Stimulated activated CD4-positive, alpha-beta T cell treated with anti-CD3 and anti-CD28 coated beads, Interleukin-12 subunit alpha, Interleukin-12 subunit beta, amount 100 ng/mL, for 24 hours (primary cell): ENCODE measurements at regions not wholly inside any gene's neighbourhood (a gene's known extent, or its start where the extent isn't known, plus 50 kb on each side); places are given as distances from the start of the nearest gene placed in this dataset.
"Not testable (repeated sequence)": the region's sequence is repeated elsewhere in the genome, so short reads cannot be mapped to it uniquely, and the experiment has no call there.

Source experiments
- DNase-seq, 2 experiments: peaks; one replicate each; pipeline ENCODE4 v3.0.0-alpha.2; 2020; ENCODE audit warnings: low read depth in 2 of 2

DNA sequence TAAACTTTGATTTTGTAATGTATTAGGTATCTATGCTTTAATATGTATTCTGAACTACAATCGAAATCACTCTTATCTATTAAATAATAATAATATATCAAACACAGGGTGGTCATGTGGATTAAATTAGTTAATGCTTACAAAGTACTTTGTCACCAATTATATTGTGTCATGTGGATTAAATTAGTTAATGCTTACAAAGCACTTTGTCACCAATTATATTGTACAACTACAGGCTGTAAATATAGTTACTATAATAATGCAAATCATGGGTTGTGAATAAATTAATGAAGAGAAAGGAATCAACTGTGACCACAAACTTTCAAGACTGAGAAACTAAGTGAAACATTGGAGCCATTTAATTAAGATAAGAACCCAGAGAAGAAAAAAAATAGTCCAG, 1929.1 kb upstream of the PCDH20 start:
- no peak for DNase-seq

- no peak for DNase-seq
Observed at GRCh38 chr13:63337921-63338320, 1922.3 kb upstream of the PCDH20 start.

DNA sequence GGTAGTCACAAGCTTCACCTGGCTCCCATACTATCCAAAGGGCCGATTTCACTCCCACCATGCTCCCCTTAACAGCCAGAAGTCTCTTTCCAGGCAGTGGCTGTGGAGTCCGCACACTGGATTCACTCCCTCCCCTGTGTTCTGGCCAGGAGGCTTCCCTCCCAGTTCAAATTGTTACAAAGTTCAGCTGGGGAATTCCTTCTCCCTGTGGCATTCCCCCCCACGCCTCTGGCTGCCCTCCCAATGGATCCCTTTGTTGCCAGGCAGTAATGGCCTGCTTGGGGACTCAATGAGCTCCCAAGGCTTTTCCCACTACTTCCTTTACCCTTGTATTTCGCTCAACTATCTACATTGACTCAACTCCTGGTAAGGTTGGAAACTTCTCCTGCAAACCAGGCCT, 1921.4 kb upstream of the PCDH20 start:
- no peak for DNase-seq

- no peak for DNase-seq
Observed at GRCh38 chr13:63336549-63336948, 1920.9 kb upstream of the PCDH20 start.

DNA sequence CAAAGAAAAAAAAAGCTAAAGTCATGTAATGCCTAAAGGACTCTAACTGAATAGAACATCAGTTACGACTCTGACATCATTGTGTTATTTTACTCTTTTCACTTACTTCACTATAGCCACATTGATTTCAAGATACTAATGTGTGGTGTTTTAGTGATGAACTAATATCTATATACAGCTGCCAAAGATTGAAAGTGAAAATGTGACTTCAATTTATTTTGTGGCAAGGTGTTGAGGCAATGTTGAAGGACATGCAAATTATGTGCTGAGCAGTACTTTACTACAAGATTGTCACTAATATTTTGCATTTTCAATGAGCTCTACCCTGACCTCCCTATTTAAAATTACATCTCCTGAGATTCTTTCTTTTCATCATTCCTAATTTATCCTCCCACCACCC, 1911.9 kb upstream of the PCDH20 start:
- DNase-seq, result no peak

DNA sequence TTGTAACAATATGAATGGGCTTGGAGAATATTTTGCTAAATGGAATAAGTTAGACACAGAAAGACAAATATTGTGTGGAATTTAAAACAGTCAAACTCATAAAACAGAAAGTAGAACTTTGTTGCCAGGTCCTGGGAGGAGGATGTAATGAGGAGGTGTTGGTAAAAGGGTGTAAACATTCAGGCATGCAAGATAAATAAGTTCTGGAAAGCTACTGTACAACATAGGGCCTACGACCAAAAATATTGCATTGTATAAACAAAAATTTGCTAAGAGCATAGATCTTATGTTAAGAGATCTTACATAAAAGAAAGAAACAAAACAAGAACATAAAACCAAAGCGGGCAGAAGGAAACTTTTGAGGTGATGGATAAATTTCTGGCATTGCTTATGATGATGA, 1907.8 kb upstream of the PCDH20 start:
- DNase-seq, result no peak

GRCh38 chr13:63311587-63311986, 1895.9 kb upstream of the PCDH20 start:
- DNase-seq, result no peak

DNA sequence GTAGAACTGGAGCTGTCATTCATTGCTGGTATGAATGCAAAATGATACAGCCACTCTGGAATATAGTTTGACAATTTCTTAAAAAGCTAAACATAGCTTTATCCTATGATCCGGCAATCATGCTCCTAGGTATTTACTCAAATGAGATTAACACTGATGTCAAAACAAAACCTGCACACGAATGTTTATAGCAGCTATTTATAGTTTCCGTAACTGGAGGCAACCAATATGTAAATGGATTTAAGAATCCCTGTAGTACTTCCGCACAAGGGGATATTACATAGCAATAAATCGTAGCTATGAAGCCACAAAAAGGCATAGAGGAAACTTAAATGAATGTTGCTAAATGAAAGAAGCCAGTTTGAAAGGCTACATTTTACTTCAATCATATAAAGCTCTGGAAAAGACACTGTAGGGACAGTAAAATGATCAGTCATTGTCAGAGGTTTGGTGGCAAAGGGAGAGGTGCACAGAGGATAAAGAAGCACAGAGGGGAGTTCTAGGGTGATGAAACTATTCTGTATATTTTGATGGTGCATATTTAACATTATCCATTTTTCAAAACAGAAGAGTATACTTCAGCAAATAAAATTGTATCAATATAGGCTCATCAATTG, 1893.0 kb upstream of the PCDH20 start:
- no peak for DNase-seq

- DNase-seq, result no peak
Observed at GRCh38 chr13:63307228-63307627, 1891.6 kb upstream of the PCDH20 start.

DNA sequence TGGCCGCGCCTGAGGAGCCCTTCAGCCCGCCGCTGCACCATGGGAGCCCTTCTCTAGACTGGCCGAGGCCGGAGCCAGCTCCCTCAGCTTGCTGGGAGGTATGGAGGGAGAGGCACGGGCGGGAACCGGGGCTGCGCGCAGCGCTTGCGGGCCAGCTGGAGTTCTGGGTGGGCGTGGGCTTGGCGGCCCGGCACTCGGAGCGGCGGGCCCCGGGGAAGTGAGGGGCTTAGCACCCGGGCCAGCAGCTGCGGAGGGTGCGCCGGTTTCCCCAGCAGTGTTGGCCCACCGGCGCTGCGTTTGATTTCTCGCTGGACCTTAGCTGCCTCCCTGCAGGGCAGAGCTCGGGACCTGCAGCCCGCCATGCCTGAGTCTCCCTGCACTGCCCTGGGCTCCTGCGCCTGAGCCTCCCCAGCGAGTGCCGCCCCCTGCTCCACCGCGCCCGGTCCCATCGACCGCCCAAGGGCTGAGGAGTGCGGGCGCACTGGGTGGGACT, 1890.0 kb upstream of the PCDH20 start:
- DNase-seq, result no peak

- DNase-seq, result no peak
Observed at GRCh38 chr13:63304497-63304896, 1888.8 kb upstream of the PCDH20 start.

DNA sequence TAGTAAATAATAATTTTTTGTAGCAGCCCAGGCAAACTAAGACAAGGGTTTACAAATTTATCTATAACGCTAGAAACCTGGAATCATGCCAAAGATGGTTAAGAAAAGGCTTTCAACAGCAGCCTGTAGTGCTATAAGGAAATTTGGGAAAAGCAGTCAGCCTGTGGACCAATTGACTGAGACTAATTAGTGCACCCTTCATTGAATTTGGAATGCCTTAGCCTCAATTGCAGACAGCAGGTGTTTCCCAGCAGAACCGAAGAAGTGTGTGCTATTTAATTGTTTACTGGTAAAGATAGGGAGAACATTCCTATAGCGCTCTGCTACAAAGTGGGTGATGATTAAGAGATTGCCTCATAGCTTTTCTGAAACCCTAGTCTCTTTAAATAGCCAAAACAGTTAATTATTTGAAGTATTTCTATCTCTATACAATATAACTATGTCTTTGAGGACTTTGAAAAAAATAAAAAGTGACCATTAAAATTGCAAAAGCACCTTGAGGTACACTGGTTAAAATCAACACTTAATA, 1884.3 kb upstream of the PCDH20 start:
- DNase-seq, result no peak

GRCh38 chr13:63297163-63297562, 1881.5 kb upstream of the PCDH20 start:
- no peak for DNase-seq

DNA sequence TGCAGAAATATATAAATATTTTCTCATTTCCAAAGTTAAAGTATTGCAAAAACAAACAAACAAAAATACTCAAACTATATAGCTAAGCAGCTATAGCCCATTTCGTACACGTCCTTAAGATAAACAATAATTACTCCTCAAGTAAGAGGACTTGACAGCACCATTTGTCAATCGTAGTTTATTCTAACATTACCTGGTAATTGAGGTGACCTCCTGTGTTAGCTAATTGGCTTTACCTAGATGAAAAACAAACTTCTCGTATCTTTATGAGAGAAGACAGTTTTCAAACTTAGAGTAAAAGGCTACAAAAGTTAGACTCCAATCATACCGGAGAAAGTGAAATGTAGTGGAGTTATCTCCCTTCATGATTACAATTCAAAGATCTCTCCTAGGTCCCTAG, 1876.1 kb upstream of the PCDH20 start:
- no peak for DNase-seq

- DNase-seq, result no peak
Observed at GRCh38 chr13:63288576-63288975, 1872.9 kb upstream of the PCDH20 start.

DNA sequence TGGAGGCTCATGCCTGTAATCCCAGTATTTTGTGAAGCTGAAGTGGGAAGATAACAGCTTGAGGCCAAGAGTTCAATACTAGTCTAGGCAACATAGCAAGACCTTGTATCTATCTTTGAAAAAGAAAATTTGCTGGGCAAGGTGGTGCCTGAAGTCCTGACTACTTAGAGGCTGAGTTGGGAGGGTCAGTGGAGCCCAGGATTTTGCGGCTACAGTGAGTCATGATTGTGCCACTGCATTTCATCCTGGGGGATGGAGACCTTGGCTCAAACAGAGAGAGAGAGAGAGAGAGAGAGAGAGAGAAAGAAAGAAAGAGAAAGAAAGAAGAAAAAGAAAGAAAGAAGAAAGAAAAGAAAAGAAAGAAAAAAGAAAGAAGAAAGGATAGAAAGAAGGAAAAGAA, 1872.3 kb upstream of the PCDH20 start:
- no peak for DNase-seq

DNA sequence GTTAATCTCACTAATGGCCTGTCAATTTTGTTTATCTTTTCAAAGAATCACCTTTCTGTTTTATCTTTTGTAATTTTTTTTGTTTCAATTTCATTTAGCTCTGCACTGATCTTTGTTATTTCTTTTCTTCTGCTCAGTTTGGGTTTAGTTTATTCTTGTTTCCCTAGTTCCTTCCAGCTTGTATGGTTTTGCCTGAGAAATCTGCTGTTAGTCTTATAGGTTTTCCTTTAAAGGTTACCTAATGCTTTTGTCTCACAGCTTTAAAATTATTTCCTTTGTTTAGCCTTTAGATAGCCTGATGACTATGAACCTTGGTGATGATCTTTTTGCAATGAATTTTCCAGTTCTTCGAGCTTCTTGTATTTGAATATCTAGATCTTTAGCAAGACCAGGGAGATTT, 1869.8 kb upstream of the PCDH20 start:
- no peak for DNase-seq

DNA sequence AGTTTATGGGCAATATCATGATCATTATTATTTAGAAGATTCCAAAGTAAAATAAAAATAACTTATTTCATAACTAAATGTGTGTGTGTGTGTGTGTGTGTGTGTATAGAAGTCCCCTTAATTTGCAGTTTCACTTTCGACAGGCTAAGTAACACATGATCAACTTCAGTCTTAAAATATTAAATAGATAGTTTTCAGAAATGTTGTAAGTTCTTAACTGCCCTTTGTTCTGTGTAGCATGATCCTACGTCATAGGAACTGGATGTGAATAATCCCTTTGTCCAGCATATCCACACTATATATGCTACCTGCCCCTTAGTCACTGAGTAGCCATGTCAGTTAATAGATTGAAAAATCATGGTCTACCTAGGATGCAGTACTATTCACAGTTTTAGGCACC, 1863.5 kb upstream of the PCDH20 start:
- DNase-seq, result no peak

GRCh38 chr13:63274772-63275171, 1859.1 kb upstream of the PCDH20 start:
- no peak for DNase-seq

GRCh38 chr13:63249411-63250187, 1834.0 kb upstream of the PCDH20 start:
- no peak for DNase-seq

- DNase-seq, result not testable (repeated sequence)
Observed at GRCh38 chr13:63236667-63237396, 1821.2 kb upstream of the PCDH20 start.

DNA sequence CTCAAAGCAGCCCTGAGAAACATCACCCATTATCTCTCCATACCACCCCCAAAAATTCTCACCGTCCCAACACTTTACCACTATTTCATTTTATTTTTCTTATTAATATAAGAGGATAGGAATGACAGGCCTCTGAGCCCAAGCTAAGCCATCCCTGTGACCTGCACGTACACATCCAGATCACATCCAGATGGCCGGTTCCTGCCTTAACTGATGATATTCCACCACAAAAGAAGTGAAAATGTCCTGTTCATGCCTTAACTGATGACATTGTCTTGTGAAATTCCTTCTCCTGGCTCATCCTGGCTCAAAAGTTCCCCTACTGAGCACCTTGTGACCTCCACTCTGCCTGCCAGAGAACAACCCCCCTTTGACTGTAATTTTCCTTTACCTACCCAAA, 1802.9 kb upstream of the PCDH20 start:
- not testable (repeated sequence) for DNase-seq
